NCI-H2171 treated with DMSO at 0.1 percent for 48 hours (cell line): ENCODE measurements at regions not wholly inside any gene's neighbourhood (a gene's known extent, or its start where the extent isn't known, plus 50 kb on each side); places are given as distances from the start of the nearest gene placed in this dataset.

Experiments
- DNase-seq: peaks from one replicate; lab custom pipeline; 2025; lab: John Stamatoyannopoulos, UW

DNA sequence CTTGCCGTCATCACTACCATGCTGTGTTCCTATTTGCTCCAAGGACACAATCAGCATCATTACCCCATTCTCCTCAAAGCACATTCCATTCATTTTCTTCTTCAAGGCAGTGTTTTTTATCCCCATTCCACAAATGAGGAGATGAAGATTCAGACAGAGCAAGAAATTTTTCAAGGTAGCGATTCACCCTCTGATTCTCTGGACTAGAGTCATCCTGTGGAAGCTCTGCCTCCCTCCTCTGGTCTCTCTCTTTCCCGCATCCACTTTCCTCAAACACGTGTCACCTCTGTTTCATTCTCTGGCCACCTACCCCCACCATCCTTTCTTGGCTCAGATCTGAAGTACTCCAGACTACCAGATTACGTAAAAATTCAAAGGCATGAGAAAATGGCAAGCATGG lies 297.9 kb downstream of the SOX11 start:
- no peak for DNase-seq

DNA sequence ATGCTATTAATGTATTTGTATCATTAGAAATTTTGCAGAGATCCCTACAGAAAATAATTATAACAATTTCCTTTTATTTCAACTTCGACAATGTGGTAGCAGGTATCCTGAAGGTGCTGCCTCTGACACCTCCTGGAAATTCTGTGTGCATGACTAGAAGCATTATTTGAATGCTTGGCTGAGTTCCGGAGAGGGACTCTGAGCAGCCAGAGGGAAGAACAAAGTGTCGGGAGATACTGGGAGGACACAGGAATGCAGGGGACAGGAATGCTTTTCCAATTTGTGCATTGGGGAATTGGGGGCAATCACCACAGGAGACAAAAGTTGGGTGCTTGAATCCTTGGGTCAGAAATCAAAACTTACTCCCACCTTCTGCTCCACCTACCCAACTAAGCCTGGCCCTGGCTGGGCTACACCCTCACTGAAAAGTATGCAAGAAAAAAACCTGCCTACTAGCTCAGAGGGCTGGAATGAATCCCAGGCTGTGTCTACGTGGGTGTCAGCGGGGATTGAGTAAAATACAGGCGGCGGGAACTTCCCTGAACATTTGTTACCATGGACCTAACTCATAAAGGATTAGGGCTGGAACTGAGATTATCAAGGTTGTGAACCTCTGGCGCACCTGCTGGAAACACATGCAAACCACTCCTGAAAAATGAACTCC lies 299.3 kb downstream of the SOX11 start:
- DNase-seq, result no peak

DNA sequence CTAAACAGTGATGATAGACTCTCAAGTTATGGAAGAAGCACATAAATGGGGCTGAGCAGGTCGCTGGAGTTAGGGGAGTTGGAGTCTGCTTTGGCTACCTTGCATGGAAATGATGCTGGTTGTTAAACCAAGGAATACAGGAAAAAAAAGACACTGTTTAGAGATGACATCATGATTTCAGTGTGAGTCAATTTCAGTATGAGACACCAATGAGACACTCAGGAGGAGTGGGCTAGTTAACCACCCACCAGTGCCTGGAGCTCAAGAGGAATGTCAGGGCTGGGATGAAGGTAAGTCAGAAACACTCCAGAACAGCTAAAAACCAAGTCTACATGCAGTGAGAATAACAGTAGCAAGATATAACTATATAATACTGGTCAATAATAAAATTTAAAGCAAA lies 303.6 kb downstream of the SOX11 start:
- no peak for DNase-seq

DNA sequence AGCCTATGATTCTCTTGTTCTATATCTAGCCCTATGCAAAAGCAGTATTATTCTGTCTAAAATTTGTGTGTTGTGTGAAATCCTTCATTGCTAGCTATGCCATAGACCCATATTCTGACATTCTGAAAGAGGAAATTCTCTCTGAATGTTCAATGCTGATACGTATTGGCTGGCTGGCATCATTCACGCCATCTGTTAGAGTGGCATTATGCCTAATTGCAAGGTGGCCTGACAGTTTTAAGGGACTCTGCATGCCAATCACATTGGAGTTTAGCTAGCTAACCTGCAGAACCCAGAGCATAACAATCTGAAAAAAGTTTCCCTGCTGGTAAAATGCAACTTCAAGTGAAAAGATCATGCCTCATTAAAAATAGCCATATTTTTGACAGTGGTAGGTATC lies 316.0 kb downstream of the SOX11 start:
- peak; percentile 58 for DNase-seq

DNA sequence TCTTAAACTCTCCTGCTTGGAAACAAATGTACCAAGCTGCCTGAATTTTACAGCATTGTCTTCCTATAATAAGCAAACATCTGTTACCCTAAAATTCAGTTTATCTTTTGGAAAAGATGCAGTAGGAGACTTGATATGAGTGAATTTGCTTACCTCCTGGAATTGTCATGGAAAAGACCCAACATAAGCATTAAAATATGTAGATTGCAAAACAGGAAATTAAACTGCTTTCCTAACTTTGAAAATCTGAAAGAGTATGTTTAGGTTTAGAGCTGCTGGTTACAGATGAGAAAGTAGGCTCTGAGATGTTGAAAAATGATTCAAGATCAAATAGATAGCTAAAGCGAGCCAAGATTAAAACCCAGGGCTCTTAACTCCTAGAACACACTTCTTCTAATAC lies 316.5 kb downstream of the SOX11 start:
- peak; percentile 60 for DNase-seq

DNA sequence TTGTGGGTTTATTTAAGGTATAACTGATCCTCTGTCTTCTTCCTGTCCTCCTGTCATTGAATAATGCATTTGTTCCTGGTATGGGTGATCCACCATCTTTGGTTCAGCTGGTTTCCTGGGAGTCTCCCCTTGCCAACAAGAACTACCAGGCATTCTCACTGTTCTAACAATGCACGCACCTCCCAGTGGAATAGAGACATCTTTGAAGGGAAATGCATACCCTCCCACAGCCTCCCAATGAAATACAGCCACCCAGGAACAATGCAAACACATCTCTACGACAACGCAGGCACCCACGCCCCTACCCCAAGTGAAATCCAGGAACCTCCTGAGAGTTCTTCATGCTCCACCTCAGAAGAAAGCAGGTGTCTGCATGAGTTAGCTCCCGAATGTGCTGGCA lies 318.0 kb downstream of the SOX11 start:
- DNase-seq, result peak; percentile 21

DNA sequence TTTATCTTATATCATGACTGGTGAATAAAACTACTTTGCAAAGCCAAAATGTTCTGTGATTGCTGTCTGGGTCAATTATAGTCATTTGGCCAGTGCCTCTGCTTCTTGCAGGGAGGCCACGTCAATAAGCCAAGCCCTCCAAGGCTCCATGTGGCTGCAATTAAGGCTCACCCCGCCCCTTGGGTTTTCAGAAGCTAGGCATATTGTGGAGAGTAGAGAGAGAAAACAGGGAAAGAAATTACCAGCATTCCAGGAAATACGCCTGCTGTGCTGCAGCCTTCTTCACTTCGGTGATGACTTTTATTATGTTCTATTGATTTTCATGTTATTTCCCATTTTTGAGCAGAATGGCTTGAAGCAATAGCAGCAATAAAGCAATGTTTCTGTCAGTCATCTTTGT lies 319.7 kb downstream of the SOX11 start:
- no peak for DNase-seq

DNA sequence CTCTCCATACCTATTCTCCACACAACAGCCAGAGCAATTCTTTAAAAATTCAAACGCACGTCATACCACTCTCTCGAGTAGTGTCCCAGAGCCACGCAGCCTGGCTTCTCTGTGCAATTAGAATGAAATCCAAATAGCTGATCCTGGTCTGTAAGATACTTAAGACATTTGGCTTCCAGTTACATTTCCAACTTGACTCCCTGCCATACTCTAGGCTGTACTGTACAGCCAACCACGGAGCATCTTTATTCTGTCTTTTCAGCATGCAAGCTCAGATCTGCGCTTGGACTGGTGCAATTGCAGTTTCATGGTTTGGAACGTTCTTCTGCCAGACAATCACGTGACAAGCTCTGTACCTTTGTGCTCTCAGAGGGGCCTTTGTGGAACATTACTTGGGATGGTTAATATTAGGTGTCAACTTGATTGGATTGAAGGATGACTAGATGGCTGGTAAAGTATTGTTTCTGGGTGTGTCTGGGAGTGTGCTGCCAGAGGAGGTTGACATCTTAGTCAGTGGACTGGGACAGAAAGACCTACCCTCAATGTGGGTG lies 325.6 kb downstream of the SOX11 start:
- DNase-seq, result no peak

DNA sequence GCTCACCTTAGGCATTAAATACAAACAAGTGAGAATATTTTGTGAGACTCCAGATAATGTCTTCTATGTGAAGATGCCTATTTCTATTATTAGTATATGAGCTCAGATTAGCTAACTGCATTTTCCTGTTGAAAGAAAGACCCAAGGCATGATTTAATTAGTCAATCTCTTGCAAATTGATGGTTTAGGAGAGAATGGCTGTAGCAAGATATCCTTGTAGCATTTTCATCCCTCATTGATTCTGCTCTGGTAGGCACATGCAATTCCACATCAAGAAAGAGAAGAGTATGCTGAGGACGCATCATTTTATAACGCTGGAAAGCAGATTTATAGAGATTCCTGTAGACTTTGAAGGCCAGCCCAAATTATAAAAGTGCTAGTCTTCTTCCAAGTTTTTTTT lies 332.0 kb downstream of the SOX11 start:
- DNase-seq, result no peak

DNA sequence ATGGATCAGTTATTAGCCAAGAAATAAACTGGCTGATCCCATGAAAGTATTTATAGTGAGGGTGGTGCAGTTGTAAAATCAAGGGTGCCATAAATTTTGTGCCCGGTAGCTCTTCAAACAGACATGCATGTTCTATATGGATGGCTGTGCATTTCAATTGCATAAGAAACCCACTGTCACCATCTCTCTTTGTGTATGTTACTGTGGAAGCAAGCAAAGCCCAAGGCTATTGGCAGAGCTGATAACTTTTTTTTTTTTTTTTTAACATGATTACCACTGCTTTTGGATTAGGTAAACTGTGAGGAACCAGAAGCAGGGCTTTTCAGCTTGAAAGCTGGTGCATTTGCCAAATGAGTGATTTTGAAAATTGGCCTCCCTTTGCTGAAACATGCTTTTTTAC lies 332.6 kb downstream of the SOX11 start:
- no peak for DNase-seq

DNA sequence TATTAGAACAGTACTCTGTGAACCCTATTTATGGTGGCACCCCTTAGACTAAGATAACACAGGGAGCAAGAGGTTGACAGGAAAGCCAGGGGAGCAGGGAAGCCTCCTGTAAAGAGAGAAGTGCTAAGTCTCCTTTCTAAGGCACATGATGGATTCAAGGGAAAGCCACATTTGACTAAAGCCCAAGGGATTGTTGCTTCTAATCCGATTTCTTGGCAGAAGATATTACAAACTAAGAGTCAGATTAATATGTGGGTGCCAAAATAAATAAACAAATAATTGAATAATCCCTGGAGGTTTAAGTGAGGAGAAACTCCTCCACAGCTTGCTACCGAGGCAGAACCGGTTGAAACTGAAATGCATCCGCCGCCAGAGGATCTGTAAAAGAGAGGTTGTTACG lies 333.2 kb downstream of the SOX11 start:
- DNase-seq, result no peak

DNA sequence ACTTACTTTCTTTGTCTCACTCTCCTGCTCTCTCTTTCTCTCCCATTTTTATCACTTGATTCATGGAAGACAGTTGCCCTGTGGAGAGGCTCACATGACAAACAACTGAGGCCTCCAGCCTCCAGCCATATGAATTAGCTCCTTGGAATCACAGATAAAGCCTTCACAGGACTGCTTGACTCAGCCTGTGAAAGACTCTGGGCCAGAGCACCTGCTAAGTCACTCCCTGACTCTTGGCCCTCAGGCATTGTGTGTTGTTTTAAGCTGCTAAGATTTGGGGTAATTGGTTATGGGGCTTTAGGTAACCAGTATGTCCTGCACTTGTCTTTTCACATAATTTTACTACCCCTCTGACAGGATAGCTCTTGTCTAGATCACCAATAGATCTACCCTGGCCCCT lies 334.9 kb downstream of the SOX11 start:
- no peak for DNase-seq

DNA sequence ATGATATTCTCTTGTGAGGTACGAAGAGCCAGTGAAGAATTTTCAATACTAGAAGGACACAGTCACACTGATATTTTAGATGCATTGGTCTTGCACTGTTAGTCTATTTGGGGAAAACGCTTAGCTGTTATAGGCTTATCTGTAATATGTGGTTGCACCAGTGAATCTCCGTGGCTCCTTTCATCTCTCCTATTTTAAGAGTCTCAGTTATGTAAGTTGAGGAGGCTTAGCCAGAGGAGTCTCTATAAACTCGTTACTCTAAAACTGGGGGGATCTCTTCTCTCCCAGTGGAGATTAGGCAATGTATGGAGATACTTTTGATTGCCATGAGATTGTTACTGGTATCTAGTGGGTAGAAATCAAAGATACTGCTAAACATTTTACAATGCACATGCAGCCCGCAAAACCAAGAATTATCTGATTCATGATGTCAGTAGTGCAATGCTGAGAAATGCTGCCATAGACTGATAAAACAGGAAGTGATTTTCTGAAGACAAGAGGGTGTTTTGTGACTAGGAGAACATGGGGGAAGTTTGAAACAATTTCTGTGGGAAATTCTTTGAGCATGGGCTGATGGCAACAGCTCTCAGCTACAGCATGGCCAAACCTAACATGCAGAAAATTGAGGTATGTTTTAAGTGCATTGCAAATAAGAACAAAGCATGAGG lies 339.1 kb downstream of the SOX11 start:
- no peak for DNase-seq

DNA sequence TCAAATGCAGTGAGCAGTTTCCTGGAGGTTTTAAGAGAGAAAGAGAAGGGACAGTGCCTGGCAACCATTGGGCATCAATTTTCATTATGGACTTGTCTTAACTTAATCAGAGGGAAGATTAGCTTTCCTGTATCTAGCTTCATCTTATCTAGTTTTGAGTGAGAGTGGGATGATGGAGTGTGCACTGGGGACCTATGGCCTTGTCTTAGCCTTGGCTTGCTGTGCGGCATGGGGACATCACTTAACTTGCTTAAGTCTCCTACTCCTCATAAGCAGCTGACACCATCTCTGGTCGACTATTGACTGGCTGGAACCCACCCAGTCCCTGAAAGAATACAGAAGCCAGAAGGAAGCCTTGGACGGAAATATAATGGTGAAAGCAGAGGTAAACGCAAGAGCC lies 344.0 kb downstream of the SOX11 start:
- DNase-seq, result no peak

DNA sequence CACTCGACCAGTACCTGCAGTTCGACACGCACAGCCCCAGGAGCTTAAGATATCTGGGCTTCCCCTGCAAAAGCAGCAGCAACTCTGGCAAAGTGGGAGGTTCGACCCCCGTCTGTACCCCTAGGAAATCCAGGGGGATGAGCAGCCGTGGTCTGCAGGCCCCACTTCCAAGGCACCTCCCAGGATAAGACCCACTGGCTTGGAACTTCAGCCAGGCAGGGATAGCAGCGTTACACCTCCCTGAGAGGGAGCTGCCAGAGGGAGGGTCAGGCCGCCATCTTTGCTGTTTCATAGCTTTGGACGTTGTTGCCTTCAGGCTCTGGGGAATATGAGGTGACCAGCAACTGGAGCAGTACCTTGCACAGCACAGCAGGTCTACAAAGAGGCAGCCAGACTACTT lies 351.1 kb downstream of the SOX11 start:
- DNase-seq, result no peak

DNA sequence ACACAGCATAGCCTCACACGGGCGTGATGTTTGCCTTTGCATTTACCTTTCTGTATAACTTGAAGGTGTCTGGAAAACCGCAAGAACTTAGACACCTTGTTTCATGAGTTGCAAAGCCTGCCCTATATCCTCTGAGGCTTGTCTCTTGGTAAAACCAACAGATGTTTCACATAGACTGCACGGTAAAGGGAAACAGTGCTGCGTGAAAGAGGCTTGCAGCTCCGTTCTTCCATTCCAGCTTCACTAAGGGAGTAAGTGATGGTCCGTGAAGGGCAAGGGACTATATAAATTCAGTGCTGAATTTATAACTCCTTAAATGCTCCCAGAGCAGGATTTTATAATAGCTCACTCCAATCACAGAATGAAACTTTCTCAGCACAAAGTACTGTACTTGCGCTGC lies 360.5 kb downstream of the SOX11 start:
- DNase-seq, result no peak

DNA sequence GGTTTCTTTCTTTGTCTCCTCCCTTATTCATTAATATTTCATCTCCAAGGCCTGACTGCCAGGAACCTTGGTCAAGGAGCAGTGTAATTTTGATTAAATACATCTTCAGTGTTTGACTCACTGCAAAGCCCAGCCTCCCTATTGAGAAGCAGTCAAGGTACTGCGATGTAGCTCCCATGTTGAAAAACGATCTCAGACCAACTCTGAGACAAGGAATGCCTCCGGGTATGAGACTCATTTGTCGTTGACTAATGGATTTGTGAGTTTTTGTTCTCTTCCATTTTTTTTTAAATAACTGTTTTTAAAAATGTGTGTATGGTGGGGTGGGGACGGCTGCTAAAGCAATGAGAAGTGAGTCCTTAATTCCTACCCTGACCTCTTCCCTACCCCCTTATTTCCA lies 361.6 kb downstream of the SOX11 start:
- no peak for DNase-seq

DNA sequence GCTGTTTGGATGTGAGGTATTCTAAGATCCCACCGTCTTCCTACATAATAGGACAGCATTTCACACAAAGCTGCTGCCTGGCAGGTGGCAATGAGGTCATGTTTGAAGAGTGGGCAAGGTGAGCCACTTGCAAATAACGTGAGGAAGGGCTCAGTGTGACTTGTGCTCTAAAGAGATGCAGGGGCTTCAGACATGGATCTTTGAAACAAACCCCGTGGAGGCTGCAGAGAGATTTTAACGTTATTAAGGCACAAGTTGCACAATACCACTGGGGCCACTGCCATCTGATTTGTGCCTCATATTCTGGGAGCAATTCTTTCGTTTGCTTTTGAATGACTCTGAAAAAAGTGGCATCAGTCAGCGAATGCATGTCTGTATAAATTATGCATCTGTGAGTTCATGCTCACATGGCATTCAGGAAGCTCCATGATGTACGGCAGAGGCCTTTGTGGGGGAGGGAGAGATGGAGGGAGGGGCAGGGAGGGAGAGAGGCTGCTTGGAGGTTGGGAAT lies 362.0 kb downstream of the SOX11 start:
- DNase-seq, result peak; percentile 66

DNA sequence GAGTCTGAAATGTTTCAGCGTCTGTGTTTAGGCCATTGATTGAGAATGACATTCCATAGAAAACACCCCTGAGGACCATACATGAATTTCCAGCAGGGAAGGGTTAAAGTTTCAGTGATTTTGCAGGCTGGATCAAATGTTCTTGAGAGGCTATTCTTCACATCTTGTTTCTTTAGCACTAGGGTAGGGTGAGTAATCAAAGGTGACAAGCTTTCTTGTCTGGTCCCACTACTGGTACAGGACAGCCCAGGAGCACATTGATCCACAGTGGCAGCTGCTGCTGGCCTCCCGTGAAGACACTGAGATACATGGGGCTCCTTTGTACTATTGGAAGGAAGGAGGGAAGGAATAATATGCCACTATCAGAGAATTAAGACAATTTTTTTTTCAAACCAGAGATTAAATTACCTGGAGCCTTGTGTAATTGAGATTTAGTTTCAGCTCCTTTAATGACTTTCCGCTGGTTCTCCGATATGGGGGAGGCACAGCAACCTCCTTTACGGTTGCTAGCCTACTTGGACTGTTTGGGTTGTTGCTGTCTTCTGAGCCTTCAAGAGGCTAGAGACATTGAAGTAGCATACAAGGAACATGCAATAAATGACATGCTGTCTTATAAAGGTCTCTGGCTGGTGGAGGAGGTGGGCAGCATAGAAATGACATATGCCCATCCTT lies 368.9 kb downstream of the SOX11 start:
- DNase-seq, result peak; percentile 76

DNA sequence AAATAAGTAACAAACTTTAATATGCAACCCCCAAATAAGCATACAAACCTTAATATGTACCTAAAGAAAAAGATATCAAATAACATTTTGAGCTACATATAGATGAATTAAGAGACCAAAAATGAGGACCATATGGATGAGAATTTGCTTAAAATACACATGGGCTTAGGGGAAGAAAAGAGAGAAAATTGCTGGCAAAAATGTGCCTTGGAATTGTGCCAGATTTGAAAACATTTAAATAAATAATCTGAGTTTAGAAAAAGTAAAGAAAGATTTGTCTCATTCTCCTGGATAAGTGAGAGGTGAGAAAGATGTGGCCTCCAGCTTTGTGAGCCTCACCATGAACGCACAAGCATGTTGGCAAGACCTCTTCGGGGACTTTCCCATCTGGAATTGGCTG lies 372.6 kb downstream of the SOX11 start:
- DNase-seq, result no peak

DNA sequence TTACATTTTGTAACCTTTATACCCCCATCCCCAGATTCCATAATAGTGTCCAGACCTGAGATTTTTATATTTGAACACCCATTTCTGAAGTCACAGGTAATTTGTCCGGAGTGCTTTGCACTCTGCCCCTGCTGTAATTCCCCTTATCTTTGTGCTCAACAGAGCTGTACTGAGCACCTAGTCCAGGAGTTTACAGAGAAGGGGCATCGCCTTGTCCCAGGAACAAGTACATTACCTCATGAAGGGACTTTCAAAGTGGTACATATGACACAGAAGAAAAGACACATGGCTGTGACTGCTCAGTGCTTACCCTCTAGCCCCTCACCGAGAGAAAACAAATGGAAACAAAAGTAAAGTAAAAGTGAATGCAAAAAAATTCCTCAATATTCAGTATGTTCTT lies 373.5 kb downstream of the SOX11 start:
- DNase-seq, result no peak

DNA sequence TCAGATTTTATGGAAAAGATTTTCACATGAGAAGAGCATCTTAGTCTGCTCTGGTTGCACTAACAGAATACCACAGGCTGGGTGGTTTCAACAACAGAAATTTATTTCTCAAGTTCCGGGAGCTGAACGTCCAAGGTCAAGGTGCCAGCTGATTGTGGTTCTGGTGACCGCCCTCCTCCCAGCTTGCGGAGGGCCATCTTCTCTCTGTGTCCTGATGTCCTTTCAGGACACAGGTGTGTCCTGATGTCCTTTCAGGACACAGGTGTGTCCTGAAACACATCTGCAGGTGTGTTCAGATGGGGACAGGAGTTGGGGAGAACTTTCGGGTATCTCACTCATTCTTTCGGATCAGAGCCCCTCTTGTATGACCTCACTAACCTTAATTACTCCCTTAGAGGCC lies 374.9 kb downstream of the SOX11 start:
- DNase-seq, result no peak

DNA sequence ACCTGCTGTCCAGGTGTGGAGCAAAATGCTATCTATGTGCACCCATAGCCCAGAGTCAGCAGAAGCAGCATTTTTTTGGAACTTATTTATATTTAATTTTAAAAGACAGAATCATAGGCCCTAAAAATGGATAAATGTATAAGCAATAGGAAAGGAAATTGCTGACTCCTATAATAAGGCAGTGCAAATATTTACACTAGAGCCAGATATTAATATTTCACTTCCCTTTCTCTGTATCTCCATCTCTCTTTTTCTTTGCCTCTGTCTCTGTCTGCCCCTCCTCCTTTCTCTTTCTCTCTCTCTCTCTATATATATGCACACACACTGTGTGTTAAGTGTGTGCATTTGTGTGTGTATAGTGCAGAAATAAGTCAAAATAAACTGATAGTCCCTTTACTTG lies 375.6 kb downstream of the SOX11 start:
- no peak for DNase-seq
